ENCODE measurements at regions not wholly inside any gene's neighbourhood (a gene's known extent, or its start where the extent isn't known, plus 50 kb on each side); places are given as distances from the start of the nearest gene placed in this dataset.
"Not testable (repeated sequence)": the region's sequence is repeated elsewhere in the genome, so short reads cannot be mapped to it uniquely, and the experiment has no call there.

- DNase-seq: no peak
Measured at GRCh38 chr10:57113545-57113944, 752.5 kb upstream of the ZWINT start.

GRCh38 chr10:57102236-57102635 lies 741.2 kb upstream of the ZWINT start:
- no peak for DNase-seq

- no peak for DNase-seq
Measured at GRCh38 chr10:57098146-57098545, 737.1 kb upstream of the ZWINT start.

GRCh38 chr10:57096044-57096443 lies 735.0 kb upstream of the ZWINT start:
- DNase-seq: no peak

- DNase-seq: no peak
Measured at GRCh38 chr10:57094965-57095364, 733.9 kb upstream of the ZWINT start.

- no peak for DNase-seq
Measured at GRCh38 chr10:57094083-57094482, 733.0 kb upstream of the ZWINT start.

GRCh38 chr10:57053530-57053929 lies 692.5 kb upstream of the ZWINT start:
- no peak for DNase-seq

- DNase-seq: no peak
Measured at GRCh38 chr10:57049096-57049495, 688.0 kb upstream of the ZWINT start.

- DNase-seq: no peak
Measured at GRCh38 chr10:57038531-57038930, 677.5 kb upstream of the ZWINT start.

- no peak for DNase-seq
Measured at GRCh38 chr10:57035310-57035709, 674.3 kb upstream of the ZWINT start.

GRCh38 chr10:57032301-57032700 lies 671.2 kb upstream of the ZWINT start:
- not testable (repeated sequence) for DNase-seq

GRCh38 chr10:57031346-57031745 lies 670.3 kb upstream of the ZWINT start:
- no peak for DNase-seq

GRCh38 chr10:57026307-57026706 lies 665.2 kb upstream of the ZWINT start:
- no peak for DNase-seq

GRCh38 chr10:57023626-57024025 lies 662.6 kb upstream of the ZWINT start:
- no peak for DNase-seq

GRCh38 chr10:57018452-57018851 lies 657.4 kb upstream of the ZWINT start:
- DNase-seq: no peak

GRCh38 chr10:57017356-57018037 lies 656.4 kb upstream of the ZWINT start:
- DNase-seq: no peak

GRCh38 chr10:57015595-57016318 lies 654.7 kb upstream of the ZWINT start:
- no peak for DNase-seq

GRCh38 chr10:57015187-57015586 lies 654.1 kb upstream of the ZWINT start:
- no peak for DNase-seq

GRCh38 chr10:57014758-57015157 lies 653.7 kb upstream of the ZWINT start:
- no peak for DNase-seq

- no peak for DNase-seq
Measured at GRCh38 chr10:57008189-57008588, 647.1 kb upstream of the ZWINT start.

- no peak for DNase-seq
Measured at GRCh38 chr10:56991591-56992069, 630.6 kb upstream of the ZWINT start.

GRCh38 chr10:56975513-56975912 lies 614.5 kb upstream of the ZWINT start:
- DNase-seq: no peak

- DNase-seq: no peak
Measured at GRCh38 chr10:56973766-56974165, 612.7 kb upstream of the ZWINT start.

GRCh38 chr10:56943221-56943755 lies 582.2 kb upstream of the ZWINT start:
- no peak for DNase-seq
